ENCODE measurements at regions not wholly inside any gene's neighbourhood (a gene's known extent, or its start where the extent isn't known, plus 50 kb on each side); places are given as distances from the start of the nearest gene placed in this dataset.

DNA sequence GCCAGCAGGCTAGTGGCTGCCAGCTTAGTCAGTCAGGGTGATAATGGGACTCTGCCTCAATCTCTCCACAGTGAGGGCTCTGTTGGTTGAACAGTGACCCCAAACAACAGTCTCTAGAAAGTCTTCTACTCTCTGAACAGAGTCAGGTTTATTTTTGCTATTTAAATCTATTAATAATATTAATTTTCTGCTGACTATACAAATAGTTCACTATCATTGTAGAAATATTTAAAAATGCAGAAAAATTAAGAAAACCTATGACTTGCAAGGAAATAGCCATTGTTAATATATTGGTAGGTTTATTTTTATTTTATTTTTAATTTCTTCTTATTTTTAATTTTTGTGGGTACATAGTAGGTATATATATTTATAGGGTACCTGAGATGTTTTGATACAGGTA is 67.9 kb upstream of the AADAT start:
- ChIA-PET POLR2A (no interaction called here), CTCF (no interaction called here)
- DNase-seq (ENCODE audit: extremely low spot score): no peak
- TF ChIP-seq, protein P1, sequence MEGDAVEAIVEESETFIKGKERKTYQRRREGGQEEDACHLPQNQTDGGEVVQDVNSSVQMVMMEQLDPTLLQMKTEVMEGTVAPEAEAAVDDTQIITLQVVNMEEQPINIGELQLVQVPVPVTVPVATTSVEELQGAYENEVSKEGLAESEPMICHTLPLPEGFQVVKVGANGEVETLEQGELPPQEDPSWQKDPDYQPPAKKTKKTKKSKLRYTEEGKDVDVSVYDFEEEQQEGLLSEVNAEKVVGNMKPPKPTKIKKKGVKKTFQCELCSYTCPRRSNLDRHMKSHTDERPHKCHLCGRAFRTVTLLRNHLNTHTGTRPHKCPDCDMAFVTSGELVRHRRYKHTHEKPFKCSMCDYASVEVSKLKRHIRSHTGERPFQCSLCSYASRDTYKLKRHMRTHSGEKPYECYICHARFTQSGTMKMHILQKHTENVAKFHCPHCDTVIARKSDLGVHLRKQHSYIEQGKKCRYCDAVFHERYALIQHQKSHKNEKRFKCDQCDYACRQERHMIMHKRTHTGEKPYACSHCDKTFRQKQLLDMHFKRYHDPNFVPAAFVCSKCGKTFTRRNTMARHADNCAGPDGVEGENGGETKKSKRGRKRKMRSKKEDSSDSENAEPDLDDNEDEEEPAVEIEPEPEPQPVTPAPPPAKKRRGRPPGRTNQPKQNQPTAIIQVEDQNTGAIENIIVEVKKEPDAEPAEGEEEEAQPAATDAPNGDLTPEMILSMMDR (IDR thresholded peaks at IDR 0.05; ENCODE audit: control extremely low read depth, extremely low read depth, low read depth, missing control alignments): no peak

DNA sequence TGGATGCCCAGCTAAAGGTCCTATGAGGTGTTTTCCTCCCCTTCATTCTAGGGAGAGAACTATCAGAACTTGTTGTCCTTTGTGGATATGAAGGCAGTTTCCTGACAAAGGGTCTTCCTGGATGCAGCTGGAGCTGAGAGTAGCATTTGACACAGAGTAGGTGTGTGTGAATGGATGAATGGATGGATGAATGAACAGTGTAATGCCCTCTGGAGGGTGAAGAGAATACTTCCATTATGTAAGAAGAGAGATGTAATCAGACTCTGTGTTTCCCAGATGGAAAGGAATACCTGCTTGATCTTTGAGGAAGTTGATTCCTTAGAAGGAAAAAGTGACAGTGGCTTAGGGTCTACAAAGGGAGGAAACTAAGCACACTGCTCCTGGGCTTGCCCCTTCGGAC is 55.4 kb upstream of the AADAT start:
- TF ChIP-seq, protein P1 (IDR thresholded peaks at IDR 0.05; ENCODE audit: control extremely low read depth, extremely low read depth, low read depth, missing control alignments): no peak
- POLR2A ChIA-PET: no interaction called here
- no peak for DNase-seq (ENCODE audit: extremely low spot score)
- CTCF ChIA-PET: interaction anchor here (1.0 to 2.8 kb wide), 2 partner anchors 44 to 114 kb away, joined by 3 to 10 read pairs; no protein-coding TSS in a partner anchor

- TF ChIP-seq, protein P1 (IDR thresholded peaks at IDR 0.05; ENCODE audit: control extremely low read depth, extremely low read depth, low read depth, missing control alignments): no peak
- CTCF ChIA-PET: interaction anchor here (0.9 to 2.3 kb wide), 2 partner anchors 24 to 120 kb away, joined by 3 to 8 read pairs; no protein-coding TSS in a partner anchor
- POLR2A ChIA-PET: no interaction called here
- no peak for DNase-seq (ENCODE audit: extremely low spot score)
These were observed 50.0 kb upstream of the AADAT start for GRCh38 chr4:170139764-170140163.

Data from GM10248 (cell line).